ENCODE measurements at regions not wholly inside any gene's neighbourhood (a gene's known extent, or its start where the extent isn't known, plus 50 kb on each side); places are given as distances from the start of the nearest gene placed in this dataset.

DNA sequence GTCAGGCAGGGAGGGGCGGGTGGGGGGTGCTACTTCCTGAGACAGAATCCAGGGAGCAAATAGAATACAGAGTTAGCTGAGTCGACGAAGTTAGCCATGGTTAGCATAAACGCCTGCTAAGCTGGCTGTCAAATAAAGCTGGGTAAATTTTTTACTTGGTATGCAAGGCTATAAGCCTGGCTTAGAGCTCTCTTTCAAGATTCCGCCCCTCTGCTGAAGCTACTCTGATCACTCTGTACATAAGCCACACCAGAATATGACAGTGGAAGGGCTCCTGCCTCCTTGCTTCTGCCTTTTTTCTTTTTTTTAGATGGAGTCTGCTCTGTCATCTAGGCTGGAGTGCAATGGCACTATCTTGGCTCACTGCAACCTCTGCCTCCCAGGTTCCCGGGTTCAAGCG lies 58.3 kb downstream of the CYRIA start:
- TF ChIP-seq, protein P1, sequence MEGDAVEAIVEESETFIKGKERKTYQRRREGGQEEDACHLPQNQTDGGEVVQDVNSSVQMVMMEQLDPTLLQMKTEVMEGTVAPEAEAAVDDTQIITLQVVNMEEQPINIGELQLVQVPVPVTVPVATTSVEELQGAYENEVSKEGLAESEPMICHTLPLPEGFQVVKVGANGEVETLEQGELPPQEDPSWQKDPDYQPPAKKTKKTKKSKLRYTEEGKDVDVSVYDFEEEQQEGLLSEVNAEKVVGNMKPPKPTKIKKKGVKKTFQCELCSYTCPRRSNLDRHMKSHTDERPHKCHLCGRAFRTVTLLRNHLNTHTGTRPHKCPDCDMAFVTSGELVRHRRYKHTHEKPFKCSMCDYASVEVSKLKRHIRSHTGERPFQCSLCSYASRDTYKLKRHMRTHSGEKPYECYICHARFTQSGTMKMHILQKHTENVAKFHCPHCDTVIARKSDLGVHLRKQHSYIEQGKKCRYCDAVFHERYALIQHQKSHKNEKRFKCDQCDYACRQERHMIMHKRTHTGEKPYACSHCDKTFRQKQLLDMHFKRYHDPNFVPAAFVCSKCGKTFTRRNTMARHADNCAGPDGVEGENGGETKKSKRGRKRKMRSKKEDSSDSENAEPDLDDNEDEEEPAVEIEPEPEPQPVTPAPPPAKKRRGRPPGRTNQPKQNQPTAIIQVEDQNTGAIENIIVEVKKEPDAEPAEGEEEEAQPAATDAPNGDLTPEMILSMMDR (IDR thresholded peaks at IDR 0.05; ENCODE audit: insufficient read depth, low read length, poor library complexity, severe bottlenecking): no peak
- TF ChIP-seq EZH2phosphoT487 (conservative IDR thresholded peaks at IDR 0.05; ENCODE audit: low read length): no peak
